HepG2 (cell line): ENCODE measurements at regions not wholly inside any gene's neighbourhood (a gene's known extent, or its start where the extent isn't known, plus 50 kb on each side); places are given as distances from the start of the nearest gene placed in this dataset.

Experiments used
- EP300 ChIP-seq, 3 experiments: sonication (generic) in 1 of 3; formaldehyde crosslinking in 1 of 3; IDR thresholded peaks; 2 replicates each; pipeline versions ENCODE4 v1.5.1 to v1.6.1; 2011 to 2020; ENCODE audit warnings: low read depth in 2 of 3, low read length in 2 of 3, borderline replicate concordance in 1 of 3, improper control_type of control experiment in 1 of 3, mild to moderate bottlenecking in 1 of 3, missing genetic modification reagents in 1 of 3, moderate library complexity in 1 of 3
- ESRRA ChIP-seq: sonication (generic); formaldehyde crosslinking; IDR thresholded peaks from 2 replicates; pipeline ENCODE4 v1.5.1; 2020; ENCODE audit warnings: mild to moderate bottlenecking, low read depth, missing genetic modification reagents

DNA sequence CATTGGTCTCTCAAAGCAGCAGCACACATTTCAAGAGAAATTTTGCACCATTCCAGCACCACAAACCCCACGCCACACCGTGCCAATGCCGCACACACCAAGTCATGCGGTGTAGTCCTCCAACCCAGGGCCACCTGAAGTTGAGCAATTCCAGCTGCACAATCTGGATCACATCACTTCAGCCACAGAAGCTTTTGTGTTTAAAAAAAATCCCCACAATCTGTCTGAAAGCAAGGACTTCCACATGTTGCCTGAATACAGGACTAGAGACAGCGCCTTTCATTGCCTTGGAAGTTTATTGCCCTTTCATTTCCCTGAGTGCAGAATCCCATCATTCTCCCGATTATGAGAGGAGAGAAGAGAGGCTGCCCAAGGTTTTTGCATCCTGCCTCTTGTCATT, 175.6 kb upstream of the BCL6 start:
- TF ChIP-seq EP300 (IDR thresholded peaks at IDR 0.05; ENCODE audit: low read depth in 2 of 2, low read length in 2 of 2) (no peak), EP300 (CRISPR knock-in tag; IDR thresholded peaks at IDR 0.05; ENCODE audit: borderline replicate concordance) (no peak), ESRRA (CRISPR knock-in tag) (no peak)
